ENCODE measurements at regions not wholly inside any gene's neighbourhood (a gene's known extent, or its start where the extent isn't known, plus 50 kb on each side); places are given as distances from the start of the nearest gene placed in this dataset.

DNA sequence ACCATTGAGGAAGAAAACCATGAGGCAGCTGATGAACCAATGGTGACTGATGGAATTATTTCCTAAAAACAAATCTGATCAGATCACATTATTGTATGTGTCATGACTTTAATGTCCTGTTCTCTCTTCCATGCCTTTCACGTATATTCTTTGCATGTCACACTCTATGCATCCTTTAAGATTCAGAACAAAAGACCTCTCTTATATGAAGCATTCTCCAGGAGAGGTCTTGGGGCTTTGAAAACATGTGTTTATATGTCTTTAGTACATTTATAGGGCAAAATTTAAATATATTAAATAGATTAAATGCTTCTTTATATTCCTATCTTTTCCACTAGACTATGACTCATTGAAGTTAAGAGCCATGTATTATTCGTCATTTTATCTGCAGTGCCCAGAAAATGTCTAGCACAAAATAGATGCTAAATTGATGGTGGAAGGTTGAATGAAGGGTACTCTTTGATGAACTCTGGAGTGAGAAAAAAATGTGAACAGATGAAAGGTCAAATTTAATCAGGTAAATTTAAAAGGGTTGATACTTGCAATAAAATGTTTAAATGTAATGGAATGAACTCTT is 196.3 kb downstream of the PSAT1 start:
- intact Hi-C loops (cut with micrococcal nuclease) = no loop called here
- WGBS (ENCODE audit: insufficient coverage) = no CpG with 5 or more reads among the region's 2 CpGs
- TF ChIP-seq, protein P1, sequence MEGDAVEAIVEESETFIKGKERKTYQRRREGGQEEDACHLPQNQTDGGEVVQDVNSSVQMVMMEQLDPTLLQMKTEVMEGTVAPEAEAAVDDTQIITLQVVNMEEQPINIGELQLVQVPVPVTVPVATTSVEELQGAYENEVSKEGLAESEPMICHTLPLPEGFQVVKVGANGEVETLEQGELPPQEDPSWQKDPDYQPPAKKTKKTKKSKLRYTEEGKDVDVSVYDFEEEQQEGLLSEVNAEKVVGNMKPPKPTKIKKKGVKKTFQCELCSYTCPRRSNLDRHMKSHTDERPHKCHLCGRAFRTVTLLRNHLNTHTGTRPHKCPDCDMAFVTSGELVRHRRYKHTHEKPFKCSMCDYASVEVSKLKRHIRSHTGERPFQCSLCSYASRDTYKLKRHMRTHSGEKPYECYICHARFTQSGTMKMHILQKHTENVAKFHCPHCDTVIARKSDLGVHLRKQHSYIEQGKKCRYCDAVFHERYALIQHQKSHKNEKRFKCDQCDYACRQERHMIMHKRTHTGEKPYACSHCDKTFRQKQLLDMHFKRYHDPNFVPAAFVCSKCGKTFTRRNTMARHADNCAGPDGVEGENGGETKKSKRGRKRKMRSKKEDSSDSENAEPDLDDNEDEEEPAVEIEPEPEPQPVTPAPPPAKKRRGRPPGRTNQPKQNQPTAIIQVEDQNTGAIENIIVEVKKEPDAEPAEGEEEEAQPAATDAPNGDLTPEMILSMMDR (IDR thresholded peaks at IDR 0.05) = no peak
- peaks cover 0 to 5% (median 0%) of the 10 kb centered on the region in 3 donors for H3K27me3 Mint-ChIP-seq (ENCODE audit: low read depth in 3 of 3)
- Histone ChIP-seq H3K27me3 (ENCODE audit: control insufficient read depth in 2 of 2, insufficient read depth in 2 of 2, low read length in 2 of 2) (no peaks in the 10 kb centered on the region), H3K79me2 (ENCODE audit: insufficient read depth, low read length) (no peaks in the 10 kb centered on the region), H3K4me3 (replicated peaks in 1 of 3; ENCODE audit: low read depth in 2 of 3, low read length in 3 of 3) (no peak overlapping the region), H3K4me1 (ENCODE audit: control insufficient read depth in 1 of 2, insufficient read depth in 2 of 2, low read length in 2 of 2) (no peaks in the 10 kb centered on the region), H3K27ac (ENCODE audit: low read depth in 1 of 2, low read length in 2 of 2) (no peak overlapping the region), H3K36me3 (replicated peaks in 1 of 2; ENCODE audit: control insufficient read depth in 1 of 2, insufficient read depth in 2 of 2, low read length in 2 of 2) (no peaks in the 10 kb centered on the region), H4K20me1 (ENCODE audit: insufficient read depth, low read length) (no peaks in the 10 kb centered on the region), H3K9ac (ENCODE audit: insufficient read depth, low read length, poor library complexity, severe bottlenecking) (no peak overlapping the region), H3K4me2 (replicated peaks; ENCODE audit: extremely low read depth, low read length, poor library complexity, severe bottlenecking) (no peak overlapping the region), H3K9me3 (replicated peaks in 1 of 2; ENCODE audit: control insufficient read depth in 1 of 2, insufficient read depth in 1 of 2, low read length in 2 of 2) (peaks cover 0 to 3% of the 10 kb centered on the region in 2 donors), H2AFZ (ENCODE audit: insufficient read depth, low read depth, low read length, poor library complexity, severe bottlenecking) (no peak overlapping the region)
- H3K27ac Mint-ChIP-seq = no peak overlapping the region
- no peaks in the 10 kb centered on the region for H3K36me3 Mint-ChIP-seq
- DNase-seq = no peak
- no peak overlapping the region for H3K4me3 Mint-ChIP-seq
- peaks cover 0 to 3% (median 2%) of the 10 kb centered on the region in 7 donors for H3K9me3 Mint-ChIP-seq
- H3K4me1 Mint-ChIP-seq = no peaks in the 10 kb centered on the region

GRCh38 chr9:78502566-78502965 is 205.6 kb downstream of the PSAT1 start:
- Mint-ChIP-seq H3K27ac (no peak overlapping the region), H3K4me1 (no peaks in the 10 kb centered on the region), H3K27me3 (ENCODE audit: low read depth in 3 of 3) (peaks cover 0 to 2% (median 0%) of the 10 kb centered on the region in 3 donors), H3K9me3 (peaks cover 0 to 8% (median 2%) of the 10 kb centered on the region in 7 donors), H3K4me3 (no peak overlapping the region), H3K36me3 (no peaks in the 10 kb centered on the region)
- TF ChIP-seq, protein P1 (IDR thresholded peaks at IDR 0.05) = no peak
- Histone ChIP-seq H3K4me2 (replicated peaks; ENCODE audit: extremely low read depth, low read length, poor library complexity, severe bottlenecking) (no peak overlapping the region), H3K27me3 (ENCODE audit: control insufficient read depth in 2 of 2, insufficient read depth in 2 of 2, low read length in 2 of 2) (no peaks in the 10 kb centered on the region), H3K27ac (ENCODE audit: low read depth in 1 of 2, low read length in 2 of 2) (no peak overlapping the region), H3K79me2 (ENCODE audit: insufficient read depth, low read length) (no peaks in the 10 kb centered on the region), H3K36me3 (replicated peaks in 1 of 2; ENCODE audit: control insufficient read depth in 1 of 2, insufficient read depth in 2 of 2, low read length in 2 of 2) (no peaks in the 10 kb centered on the region), H4K20me1 (ENCODE audit: insufficient read depth, low read length) (no peaks in the 10 kb centered on the region), H2AFZ (ENCODE audit: insufficient read depth, low read depth, low read length, poor library complexity, severe bottlenecking) (no peak overlapping the region), H3K9me3 (replicated peaks in 1 of 2; ENCODE audit: control insufficient read depth in 1 of 2, insufficient read depth in 1 of 2, low read length in 2 of 2) (no peaks in the 10 kb centered on the region), H3K4me1 (ENCODE audit: control insufficient read depth in 1 of 2, insufficient read depth in 2 of 2, low read length in 2 of 2) (no peaks in the 10 kb centered on the region), H3K9ac (ENCODE audit: insufficient read depth, low read length, poor library complexity, severe bottlenecking) (no peak overlapping the region), H3K4me3 (replicated peaks in 1 of 3; ENCODE audit: low read depth in 2 of 3, low read length in 3 of 3) (no peak overlapping the region)
- DNase-seq = no peak
- intact Hi-C loops (cut with micrococcal nuclease) = no loop called here
- 86% methylated on average over 1 of the region's 5 CpGs for WGBS (ENCODE audit: insufficient coverage)

Measured in CD14-positive monocyte (primary cell).